ENCODE measurements at regions not wholly inside any gene's neighbourhood (a gene's known extent, or its start where the extent isn't known, plus 50 kb on each side); places are given as distances from the start of the nearest gene placed in this dataset.
A peak's percentile ranks its signal among the peaks of the same experiment; 100 is the strongest.

DNA sequence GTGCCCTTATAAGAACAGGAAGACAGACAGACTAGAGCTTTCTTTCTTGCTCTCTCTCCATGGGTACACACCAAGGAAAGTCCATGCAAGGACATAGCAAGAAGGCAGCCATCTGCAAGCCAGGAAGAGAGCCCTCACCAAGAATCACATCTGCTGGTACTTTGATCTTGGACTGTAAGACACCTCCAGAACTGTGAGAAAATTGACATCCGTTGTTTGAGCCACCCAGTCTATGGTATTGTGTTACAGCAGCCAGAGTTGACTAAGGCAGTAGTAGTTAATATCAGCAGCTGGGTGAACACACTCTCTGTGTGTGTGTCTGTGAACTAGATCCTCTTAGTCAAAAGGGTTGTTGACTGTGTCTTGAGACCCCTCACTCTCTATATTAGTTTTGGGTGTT is 53.8 kb upstream of the PPP2R5A start:
- no peaks in the 10 kb centered on the region for H4K20me1 ChIP-seq (ENCODE audit: insufficient read depth, low read length)
- H3K9me3 Mint-ChIP-seq: peaks cover 0 to 7% (median 0%) of the 10 kb centered on the region in 7 donors
- TF ChIP-seq, protein P1, sequence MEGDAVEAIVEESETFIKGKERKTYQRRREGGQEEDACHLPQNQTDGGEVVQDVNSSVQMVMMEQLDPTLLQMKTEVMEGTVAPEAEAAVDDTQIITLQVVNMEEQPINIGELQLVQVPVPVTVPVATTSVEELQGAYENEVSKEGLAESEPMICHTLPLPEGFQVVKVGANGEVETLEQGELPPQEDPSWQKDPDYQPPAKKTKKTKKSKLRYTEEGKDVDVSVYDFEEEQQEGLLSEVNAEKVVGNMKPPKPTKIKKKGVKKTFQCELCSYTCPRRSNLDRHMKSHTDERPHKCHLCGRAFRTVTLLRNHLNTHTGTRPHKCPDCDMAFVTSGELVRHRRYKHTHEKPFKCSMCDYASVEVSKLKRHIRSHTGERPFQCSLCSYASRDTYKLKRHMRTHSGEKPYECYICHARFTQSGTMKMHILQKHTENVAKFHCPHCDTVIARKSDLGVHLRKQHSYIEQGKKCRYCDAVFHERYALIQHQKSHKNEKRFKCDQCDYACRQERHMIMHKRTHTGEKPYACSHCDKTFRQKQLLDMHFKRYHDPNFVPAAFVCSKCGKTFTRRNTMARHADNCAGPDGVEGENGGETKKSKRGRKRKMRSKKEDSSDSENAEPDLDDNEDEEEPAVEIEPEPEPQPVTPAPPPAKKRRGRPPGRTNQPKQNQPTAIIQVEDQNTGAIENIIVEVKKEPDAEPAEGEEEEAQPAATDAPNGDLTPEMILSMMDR (IDR thresholded peaks at IDR 0.05): no peak
- H3K4me1 ChIP-seq (ENCODE audit: control insufficient read depth in 1 of 2, insufficient read depth in 2 of 2, low read length in 2 of 2): peaks cover 43 to 50% of the 10 kb centered on the region in 2 donors
- WGBS (ENCODE audit: insufficient coverage): no CpG with 5 or more reads among the region's 1 CpG
- H3K4me3 Mint-ChIP-seq: no peak overlapping the region
- no peaks in the 10 kb centered on the region for H3K36me3 ChIP-seq (replicated peaks in 1 of 2; ENCODE audit: control insufficient read depth in 1 of 2, insufficient read depth in 2 of 2, low read length in 2 of 2)
- H3K9me3 ChIP-seq (replicated peaks in 1 of 2; ENCODE audit: control insufficient read depth in 1 of 2, insufficient read depth in 1 of 2, low read length in 2 of 2): no peaks in the 10 kb centered on the region
- no peaks in the 10 kb centered on the region for H3K27me3 ChIP-seq (ENCODE audit: control insufficient read depth in 2 of 2, insufficient read depth in 2 of 2, low read length in 2 of 2)
- H3K27ac ChIP-seq (ENCODE audit: low read depth in 1 of 2, low read length in 2 of 2): no peak overlapping the region
- H3K9ac ChIP-seq (ENCODE audit: insufficient read depth, low read length, poor library complexity, severe bottlenecking): no peak overlapping the region
- H3K4me1 Mint-ChIP-seq: peaks cover 53% of the 10 kb centered on the region
- H3K4me3 ChIP-seq (replicated peaks in 1 of 3; ENCODE audit: low read depth in 2 of 3, low read length in 3 of 3): no peak overlapping the region
- H3K36me3 Mint-ChIP-seq: peaks cover 0 to 4% of the 10 kb centered on the region in 2 donors
- no peak overlapping the region for H3K4me2 ChIP-seq (replicated peaks; ENCODE audit: extremely low read depth, low read length, poor library complexity, severe bottlenecking)
- intact Hi-C loops (cut with micrococcal nuclease): loop anchor here in 1 of 2 donors (10.0 kb wide), 1 partner anchor 53 kb away; the partner anchor contains the start of gene PPP2R5A
- no peak for DNase-seq
- no peaks in the 10 kb centered on the region for H3K79me2 ChIP-seq (ENCODE audit: insufficient read depth, low read length)
- H3K27ac Mint-ChIP-seq: no peak overlapping the region
- no peak overlapping the region for H2AFZ ChIP-seq (ENCODE audit: insufficient read depth, low read depth, low read length, poor library complexity, severe bottlenecking)
- H3K27me3 Mint-ChIP-seq (ENCODE audit: low read depth in 3 of 3): peaks cover 0 to 5% (median 3%) of the 10 kb centered on the region in 3 donors

DNA sequence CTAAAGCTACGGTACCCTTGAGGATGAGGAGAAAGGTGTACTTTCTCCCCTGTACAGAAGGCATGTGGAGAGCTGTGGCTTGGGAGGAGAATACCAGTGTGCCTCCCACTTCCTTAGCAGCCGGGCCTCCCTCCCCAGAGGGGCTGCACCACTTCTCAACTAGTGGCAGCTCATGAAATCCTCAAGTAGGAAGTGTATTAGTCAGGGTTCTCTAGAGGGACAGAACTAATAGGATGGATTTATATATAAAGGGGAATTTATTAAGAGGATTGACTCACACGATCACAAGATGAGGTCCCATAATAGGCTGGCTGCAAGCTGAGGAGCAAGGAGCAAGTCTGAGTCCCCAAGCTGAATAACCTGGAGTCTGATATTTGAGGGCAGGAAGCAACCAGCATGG is 53.1 kb upstream of the PPP2R5A start:
- DNase-seq: peak; percentile 27 to 82 (median 30)
- H3K79me2 ChIP-seq (ENCODE audit: insufficient read depth, low read length): no peaks in the 10 kb centered on the region
- TF ChIP-seq, protein P1 (IDR thresholded peaks at IDR 0.05): no peak
- no peak overlapping the region for H3K9ac ChIP-seq (ENCODE audit: insufficient read depth, low read length, poor library complexity, severe bottlenecking)
- peaks cover 0 to 5% (median 3%) of the 10 kb centered on the region in 3 donors for H3K27me3 Mint-ChIP-seq (ENCODE audit: low read depth in 3 of 3)
- H3K4me1 Mint-ChIP-seq: peaks cover 55% of the 10 kb centered on the region
- H4K20me1 ChIP-seq (ENCODE audit: insufficient read depth, low read length): no peaks in the 10 kb centered on the region
- no peaks in the 10 kb centered on the region for H3K36me3 ChIP-seq (replicated peaks in 1 of 2; ENCODE audit: control insufficient read depth in 1 of 2, insufficient read depth in 2 of 2, low read length in 2 of 2)
- intact Hi-C loops (cut with micrococcal nuclease): loop anchor here in 1 of 2 donors (10.0 kb wide), 1 partner anchor 53 kb away; the partner anchor contains the start of gene PPP2R5A
- peaks cover 0 to 4% of the 10 kb centered on the region in 2 donors for H3K36me3 Mint-ChIP-seq
- H3K4me2 ChIP-seq (replicated peaks; ENCODE audit: extremely low read depth, low read length, poor library complexity, severe bottlenecking): no peak overlapping the region
- H3K27ac Mint-ChIP-seq: peak overlapping the region in 3 of 7 donors; percentile 54 to 63 (median 63)
- no peaks in the 10 kb centered on the region for H3K27me3 ChIP-seq (ENCODE audit: control insufficient read depth in 2 of 2, insufficient read depth in 2 of 2, low read length in 2 of 2)
- H3K9me3 ChIP-seq (replicated peaks in 1 of 2; ENCODE audit: control insufficient read depth in 1 of 2, insufficient read depth in 1 of 2, low read length in 2 of 2): no peaks in the 10 kb centered on the region
- H3K4me1 ChIP-seq (ENCODE audit: control insufficient read depth in 1 of 2, insufficient read depth in 2 of 2, low read length in 2 of 2): peaks cover 43 to 54% of the 10 kb centered on the region in 2 donors
- no peak overlapping the region for H3K27ac ChIP-seq (ENCODE audit: low read depth in 1 of 2, low read length in 2 of 2)
- H3K4me3 ChIP-seq (replicated peaks in 1 of 3; ENCODE audit: low read depth in 2 of 3, low read length in 3 of 3): no peak overlapping the region
- 75% methylated on average over 1 of the region's 3 CpGs for WGBS (ENCODE audit: insufficient coverage)
- peaks cover 0 to 7% (median 0%) of the 10 kb centered on the region in 7 donors for H3K9me3 Mint-ChIP-seq
- H2AFZ ChIP-seq (ENCODE audit: insufficient read depth, low read depth, low read length, poor library complexity, severe bottlenecking): peak overlapping the region; percentile 33
- no peak overlapping the region for H3K4me3 Mint-ChIP-seq
